ENCODE measurements at regions not wholly inside any gene's neighbourhood (a gene's known extent, or its start where the extent isn't known, plus 50 kb on each side); places are given as distances from the start of the nearest gene placed in this dataset.

GRCh38 chr18:76055025-76055424, 440.0 kb downstream of the ZNF516 start:
- TF ChIP-seq CTCF (conservative IDR thresholded peaks at IDR 0.05 in 1 of 2, IDR thresholded peaks at IDR 0.05 in 1 of 2; ENCODE audit: low read depth in 1 of 2, low read length in 2 of 2): no peak
- no peak for TF ChIP-seq EZH2 (IDR thresholded peaks at IDR 0.05; ENCODE audit: low read length, missing control alignments)

Data from fibroblast of lung (primary cell).